H9 (cell line): ENCODE measurements at regions not wholly inside any gene's neighbourhood (a gene's known extent, or its start where the extent isn't known, plus 50 kb on each side); places are given as distances from the start of the nearest gene placed in this dataset.

Experiments used
- DNase-seq: peaks from one replicate; pipeline ENCODE4 v3.0.0-alpha.2; 2017
- H2AFZ ChIP-seq: one replicate; pipeline ENCODE4 v1.6.1; 2013; ENCODE audit warnings: mild to moderate bottlenecking, low read length, control low read depth, moderate library complexity
- H2AK5ac ChIP-seq: 2 replicates; pipeline ENCODE4 v1.6.1; 2013; ENCODE audit warnings: low read length, control low read depth, mixed read lengths; ENCODE audit not compliant: insufficient read length
- H2BK120ac ChIP-seq: one replicate; pipeline ENCODE4 v1.6.1; 2013; ENCODE audit warnings: low read depth, mild to moderate bottlenecking, low read length, control low read depth, inconsistent platforms; ENCODE audit not compliant: poor library complexity, severe bottlenecking
- H2BK12ac ChIP-seq: 2 replicates; pipeline ENCODE4 v1.6.1; 2013; ENCODE audit warnings: low read length, control low read depth, mixed read lengths, low read depth; ENCODE audit not compliant: insufficient read length
- H2BK15ac ChIP-seq: 2 replicates; pipeline ENCODE4 v1.6.1; 2013; ENCODE audit warnings: low read depth, low read length, control low read depth
- H2BK20ac ChIP-seq: one replicate; pipeline ENCODE4 v1.6.1; 2013; ENCODE audit warnings: low read depth, mild to moderate bottlenecking, low read length, control low read depth, inconsistent platforms; ENCODE audit not compliant: poor library complexity, severe bottlenecking
- H2BK5ac ChIP-seq: 2 replicates; pipeline ENCODE4 v1.6.1; 2013; ENCODE audit warnings: low read length, control low read depth, mixed read lengths; ENCODE audit not compliant: insufficient read length
- H3K14ac ChIP-seq: 2 replicates; pipeline ENCODE4 v1.6.1; 2013; ENCODE audit warnings: low read length, control low read depth; ENCODE audit not compliant: insufficient read depth
- H3K18ac ChIP-seq: 2 replicates; pipeline ENCODE4 v1.6.1; 2013; ENCODE audit warnings: low read depth, mild to moderate bottlenecking, mixed read lengths, low read length, control low read depth; ENCODE audit not compliant: insufficient read length
- H3K23ac ChIP-seq: 2 replicates; pipeline ENCODE4 v1.6.1; 2013; ENCODE audit warnings: low read length, control low read depth, mixed read lengths, low read depth; ENCODE audit not compliant: insufficient read length
- H3K23me2 ChIP-seq: 2 replicates; pipeline ENCODE4 v1.6.1; 2013; ENCODE audit warnings: low read depth, mild to moderate bottlenecking, mixed read lengths, low read length, control low read depth; ENCODE audit not compliant: insufficient read length, poor library complexity, severe bottlenecking
- H3K27ac ChIP-seq: 2 replicates; pipeline ENCODE4 v1.5.1; 2013; ENCODE audit warnings: low read length, control low read depth, mixed read lengths, low read depth; ENCODE audit not compliant: insufficient read length
- H3K27me3 ChIP-seq: 2 replicates; pipeline ENCODE4 v1.6.1; 2013; ENCODE audit warnings: low read length, control low read depth, inconsistent platforms; ENCODE audit not compliant: insufficient read depth
- H3K4ac ChIP-seq: 2 replicates; pipeline ENCODE4 v1.6.1; 2013; ENCODE audit warnings: low read depth, mild to moderate bottlenecking, control low read depth, inconsistent platforms, low read length, moderate library complexity
- H3K4me1 ChIP-seq: 2 replicates; pipeline ENCODE4 v1.6.1; 2013; ENCODE audit warnings: low read length, control low read depth, inconsistent platforms; ENCODE audit not compliant: insufficient read depth
- H3K4me2 ChIP-seq: 2 replicates; pipeline ENCODE4 v1.6.1; 2013; ENCODE audit warnings: low read length, control low read depth, mixed read lengths; ENCODE audit not compliant: insufficient read length, insufficient read depth
- H3K56ac ChIP-seq: 2 replicates; pipeline ENCODE4 v1.6.1; 2013; ENCODE audit warnings: low read depth, mild to moderate bottlenecking, mixed read lengths, low read length, control low read depth; ENCODE audit not compliant: insufficient read length
- H3K79me1 ChIP-seq: 2 replicates; pipeline ENCODE4 v1.6.1; 2013; ENCODE audit warnings: low read depth, mild to moderate bottlenecking, moderate library complexity, low read length, control low read depth, inconsistent platforms; ENCODE audit not compliant: insufficient read depth, poor library complexity, severe bottlenecking
- H3K79me2 ChIP-seq: 2 replicates; pipeline ENCODE4 v1.6.1; 2013; ENCODE audit warnings: low read length, control low read depth, inconsistent platforms; ENCODE audit not compliant: insufficient read depth
- H3K9ac ChIP-seq: 2 replicates; pipeline ENCODE4 v1.6.1; 2013; ENCODE audit warnings: low read length, control low read depth, mixed read lengths; ENCODE audit not compliant: insufficient read length; ENCODE audit errors: extremely low read depth
- H3K9me3 ChIP-seq: one replicate; pipeline ENCODE4 v1.6.1; 2013; ENCODE audit warnings: low read depth, low read length, inconsistent platforms; ENCODE audit not compliant: control insufficient read depth
- H3T11ph ChIP-seq: one replicate; pipeline ENCODE4 v1.6.1; 2013; ENCODE audit warnings: mild to moderate bottlenecking, low read length, control low read depth, inconsistent platforms
- H4K20me1 ChIP-seq: one replicate; pipeline ENCODE4 v1.6.1; 2013; ENCODE audit not compliant: control insufficient read depth, insufficient read length, insufficient read depth
- H4K5ac ChIP-seq: 2 replicates; pipeline ENCODE4 v1.6.1; 2013; ENCODE audit warnings: low read depth, mild to moderate bottlenecking, mixed read lengths, low read length, control low read depth; ENCODE audit not compliant: insufficient read length
- H4K8ac ChIP-seq: replicated peaks from 2 replicates; pipeline ENCODE4 v1.6.1; 2013; ENCODE audit warnings: low read length, control low read depth, mixed read lengths, low read depth; ENCODE audit not compliant: insufficient read length
- H4K91ac ChIP-seq: 2 replicates; pipeline ENCODE4 v1.6.1; 2013; ENCODE audit warnings: low read depth, mild to moderate bottlenecking, moderate library complexity, mixed read lengths, low read length, control low read depth; ENCODE audit not compliant: insufficient read length
- H3K27ac Mint-ChIP-seq, 3 experiments: 2 replicates in 2 of 3; 3 replicates in 1 of 3; pipeline ENCODE4 v1.8.0; 2020 to 2021; ENCODE audit warnings: mixed read lengths in 3 of 3, mild to moderate bottlenecking in 1 of 3, moderate library complexity in 1 of 3
- H3K27me3 Mint-ChIP-seq: 2 replicates; pipeline ENCODE4 v1.8.0; 2021; ENCODE audit warnings: low read depth, mild to moderate bottlenecking, moderate library complexity, mixed read lengths
- H3K36me3 Mint-ChIP-seq, 3 experiments: 2 replicates in 2 of 3; 3 replicates in 1 of 3; pipeline ENCODE4 v1.8.0; 2020 to 2021; ENCODE audit warnings: low read depth in 3 of 3, mixed read lengths in 3 of 3; ENCODE audit not compliant: insufficient read depth in 1 of 3
- H3K4me1 Mint-ChIP-seq, 2 experiments: 2 replicates each; pipeline ENCODE4 v1.8.0; 2020; ENCODE audit warnings: mixed read lengths in 2 of 2
- H3K4me3 Mint-ChIP-seq, 2 experiments: 2 replicates in 1 of 2; 3 replicates in 1 of 2; pipeline ENCODE4 v1.8.0; 2020 to 2021; ENCODE audit warnings: mild to moderate bottlenecking in 2 of 2, mixed read lengths in 2 of 2, moderate library complexity in 1 of 2
- H3K9me3 Mint-ChIP-seq, 2 experiments: 2 replicates in 1 of 2; 3 replicates in 1 of 2; pipeline ENCODE4 v1.8.0; 2020; ENCODE audit warnings: mild to moderate bottlenecking in 2 of 2, mixed read lengths in 2 of 2, moderate library complexity in 1 of 2
- CTCF ChIP-seq: fragments of 200-600 bp; sonication (generic); conservative IDR thresholded peaks from 3 replicates; pipeline ENCODE4 v1.8.0; 2021; ENCODE audit warnings: antibody characterized with exemption, mild to moderate bottlenecking
- WGBS: extraction: QIAGEN DNeasy Blood & Tissue Kit; methylation state at CpG from one replicate; pipeline ENCODE4 v1.1.7; 2013; ENCODE audit warnings: missing lambda C conversion rate, low lambda C conversion rate, mixed read lengths; ENCODE audit not compliant: insufficient read length; ENCODE audit errors: extremely low coverage; 5-methylcytosine and 5-hydroxymethylcytosine counted together

GRCh38 chr1:187281085-187281484, 452.3 kb downstream of the PLA2G4A start:
- H3K27ac Mint-ChIP-seq, result no peak overlapping the region
- H3K4me1 Mint-ChIP-seq, result 0 out of 4 replicates have a peak, but pooled peaks cover 0 to 2% of the 10 kb centered on the region in 2 experiments
- H3K4ac ChIP-seq, result no peak overlapping the region
- no peaks in the 10 kb centered on the region for H3K23me2 ChIP-seq
- no peak overlapping the region for H2BK5ac ChIP-seq
- H3K4me3 Mint-ChIP-seq, result no peak overlapping the region
- TF ChIP-seq CTCF, result no peak
- no peaks in the 10 kb centered on the region for H3K9me3 ChIP-seq
- no peak for DNase-seq
- no peak overlapping the region for H2BK15ac ChIP-seq
- no peak overlapping the region for H3K56ac ChIP-seq
- H3K9ac ChIP-seq, result no peak overlapping the region
- no peak overlapping the region for H3K4me2 ChIP-seq
- H2AK5ac ChIP-seq, result no peak overlapping the region
- WGBS, result no CpG with 5 or more reads among the region's 2 CpGs
- no peak overlapping the region for H3K14ac ChIP-seq
- H3K27me3 ChIP-seq, result no peaks in the 10 kb centered on the region
- H3T11ph ChIP-seq, result no peak overlapping the region
- no peak overlapping the region for H4K91ac ChIP-seq
- no peak overlapping the region for H3K27ac ChIP-seq
- no peaks in the 10 kb centered on the region for H4K20me1 ChIP-seq
- H2BK120ac ChIP-seq, result no peak overlapping the region
- no peak overlapping the region for H4K5ac ChIP-seq
- H3K4me1 ChIP-seq, result no peaks in the 10 kb centered on the region
- no peak overlapping the region for H3K18ac ChIP-seq
- H2BK20ac ChIP-seq, result no peak overlapping the region
- H4K8ac ChIP-seq, result no peak overlapping the region
- H3K36me3 Mint-ChIP-seq, result no peaks in the 10 kb centered on the region
- no peak overlapping the region for H2AFZ ChIP-seq
- H3K9me3 Mint-ChIP-seq, result no peaks in the 10 kb centered on the region
- H3K79me2 ChIP-seq, result no peaks in the 10 kb centered on the region
- H3K27me3 Mint-ChIP-seq, result no peaks in the 10 kb centered on the region
- H3K23ac ChIP-seq, result no peak overlapping the region
- no peaks in the 10 kb centered on the region for H3K79me1 ChIP-seq
- H2BK12ac ChIP-seq, result no peak overlapping the region
